ENCODE measurements at regions not wholly inside any gene's neighbourhood (a gene's known extent, or its start where the extent isn't known, plus 50 kb on each side); places are given as distances from the start of the nearest gene placed in this dataset.

DNA sequence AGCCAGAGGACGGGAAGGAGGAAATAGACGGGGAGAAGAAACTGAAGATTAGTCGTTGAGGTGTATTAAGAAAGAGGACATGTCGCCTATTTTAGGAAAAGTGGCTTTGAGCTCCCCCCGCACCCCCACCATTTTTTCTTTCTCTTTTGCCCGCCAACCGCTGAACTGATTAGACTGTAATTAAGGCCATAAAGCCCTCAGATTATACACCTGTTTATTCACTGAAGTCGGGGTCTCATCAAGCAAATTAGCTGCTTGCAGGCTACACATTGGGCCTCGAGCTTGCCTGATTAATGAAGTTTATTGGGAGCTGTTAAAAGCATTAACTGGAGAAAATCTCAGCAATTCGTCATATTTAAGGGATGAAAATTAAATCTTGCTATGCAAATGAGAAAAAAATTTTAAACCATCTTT is 119.4 kb upstream of the RRP15 start:
- Mint-ChIP-seq H3K4me3 (peak overlapping the region; percentile 88), H3K27ac (peak overlapping the region; percentile 2), H3K27me3 (peaks cover 70% of the 10 kb centered on the region), H3K4me1 (ENCODE audit: unreplicated experiment) (peaks cover 15% of the 10 kb centered on the region), H3K9me3 (no peaks in the 10 kb centered on the region), H3K36me3 (peaks cover 3% of the 10 kb centered on the region)
- no peak for DNase-seq (ENCODE audit: extremely low spot score, unreplicated experiment)
- TF ChIP-seq, protein P1, sequence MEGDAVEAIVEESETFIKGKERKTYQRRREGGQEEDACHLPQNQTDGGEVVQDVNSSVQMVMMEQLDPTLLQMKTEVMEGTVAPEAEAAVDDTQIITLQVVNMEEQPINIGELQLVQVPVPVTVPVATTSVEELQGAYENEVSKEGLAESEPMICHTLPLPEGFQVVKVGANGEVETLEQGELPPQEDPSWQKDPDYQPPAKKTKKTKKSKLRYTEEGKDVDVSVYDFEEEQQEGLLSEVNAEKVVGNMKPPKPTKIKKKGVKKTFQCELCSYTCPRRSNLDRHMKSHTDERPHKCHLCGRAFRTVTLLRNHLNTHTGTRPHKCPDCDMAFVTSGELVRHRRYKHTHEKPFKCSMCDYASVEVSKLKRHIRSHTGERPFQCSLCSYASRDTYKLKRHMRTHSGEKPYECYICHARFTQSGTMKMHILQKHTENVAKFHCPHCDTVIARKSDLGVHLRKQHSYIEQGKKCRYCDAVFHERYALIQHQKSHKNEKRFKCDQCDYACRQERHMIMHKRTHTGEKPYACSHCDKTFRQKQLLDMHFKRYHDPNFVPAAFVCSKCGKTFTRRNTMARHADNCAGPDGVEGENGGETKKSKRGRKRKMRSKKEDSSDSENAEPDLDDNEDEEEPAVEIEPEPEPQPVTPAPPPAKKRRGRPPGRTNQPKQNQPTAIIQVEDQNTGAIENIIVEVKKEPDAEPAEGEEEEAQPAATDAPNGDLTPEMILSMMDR (conservative IDR thresholded peaks at IDR 0.05): no peak

DNA sequence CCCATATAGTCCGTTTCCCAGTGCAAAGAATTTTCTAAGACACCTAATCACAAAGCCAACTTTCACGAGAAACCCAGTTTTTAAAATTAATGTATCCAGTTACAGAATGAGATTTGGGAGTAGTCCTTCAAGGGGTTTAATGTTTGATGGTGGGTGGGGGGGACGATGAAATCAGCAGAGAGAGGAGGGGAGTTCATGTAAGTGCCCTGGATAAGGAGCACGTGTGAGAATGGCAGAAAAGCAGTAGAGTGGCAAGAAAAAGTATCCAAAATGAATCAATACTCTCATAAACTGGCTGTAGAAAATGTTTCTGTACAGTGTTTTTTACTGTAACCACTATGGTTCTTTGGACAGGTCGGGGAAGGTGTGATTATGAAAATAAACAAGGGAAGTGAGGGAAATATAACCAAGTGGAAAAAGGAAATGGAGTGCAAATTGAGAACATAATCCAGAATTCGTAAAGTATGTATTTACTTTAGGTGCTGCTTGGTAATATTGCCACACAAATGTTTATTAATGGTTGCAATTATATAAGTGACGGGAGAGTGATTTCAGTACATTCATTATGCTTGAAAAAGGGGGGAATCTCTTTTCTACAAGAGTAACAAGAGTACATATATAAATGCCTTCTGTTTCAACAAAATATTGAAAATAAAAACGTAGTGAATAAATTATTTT is 118.7 kb upstream of the RRP15 start:
- Mint-ChIP-seq H3K27me3 (peaks cover 70% of the 10 kb centered on the region), H3K4me1 (ENCODE audit: unreplicated experiment) (peaks cover 19% of the 10 kb centered on the region), H3K36me3 (peaks cover 3% of the 10 kb centered on the region), H3K4me3 (peak overlapping the region; percentile 88), H3K9me3 (no peaks in the 10 kb centered on the region), H3K27ac (peak overlapping the region; percentile 2)
- TF ChIP-seq, protein P1 (conservative IDR thresholded peaks at IDR 0.05): no peak
- DNase-seq (ENCODE audit: extremely low spot score, unreplicated experiment): no peak

DNA sequence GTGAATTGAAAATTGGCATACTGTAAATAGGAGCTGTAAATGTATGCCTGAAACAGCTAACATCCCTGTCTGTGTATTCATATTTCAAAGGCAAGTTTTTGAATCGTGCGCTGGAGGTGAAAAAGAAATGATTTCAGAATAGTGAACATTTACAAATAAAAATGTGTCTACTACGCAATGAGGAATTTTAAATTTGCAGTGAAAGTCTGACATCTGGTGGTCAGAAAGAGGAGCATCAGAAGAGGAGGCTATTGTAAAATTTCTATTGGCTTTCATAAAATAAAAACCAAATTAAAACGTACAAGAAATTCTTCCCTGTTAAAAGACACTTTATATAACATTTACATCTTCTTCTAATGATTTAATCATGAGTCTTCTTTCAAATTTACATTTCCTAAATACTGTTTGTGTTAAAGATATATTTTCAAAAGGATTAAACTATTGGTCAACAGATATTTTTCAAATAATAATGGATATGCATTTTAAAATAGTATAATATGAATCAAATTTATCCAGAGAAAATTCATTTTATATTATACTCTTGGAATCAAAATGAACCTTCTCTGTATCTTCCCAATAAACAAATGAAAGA is 113.7 kb upstream of the RRP15 start:
- Mint-ChIP-seq H3K27me3 (peaks cover 53% of the 10 kb centered on the region), H3K36me3 (no peaks in the 10 kb centered on the region), H3K9me3 (no peaks in the 10 kb centered on the region), H3K27ac (no peak overlapping the region), H3K4me3 (no peak overlapping the region), H3K4me1 (ENCODE audit: unreplicated experiment) (peaks cover 6% of the 10 kb centered on the region)
- DNase-seq (ENCODE audit: extremely low spot score, unreplicated experiment): no peak
- TF ChIP-seq, protein P1 (conservative IDR thresholded peaks at IDR 0.05): peak; percentile 95

DNA sequence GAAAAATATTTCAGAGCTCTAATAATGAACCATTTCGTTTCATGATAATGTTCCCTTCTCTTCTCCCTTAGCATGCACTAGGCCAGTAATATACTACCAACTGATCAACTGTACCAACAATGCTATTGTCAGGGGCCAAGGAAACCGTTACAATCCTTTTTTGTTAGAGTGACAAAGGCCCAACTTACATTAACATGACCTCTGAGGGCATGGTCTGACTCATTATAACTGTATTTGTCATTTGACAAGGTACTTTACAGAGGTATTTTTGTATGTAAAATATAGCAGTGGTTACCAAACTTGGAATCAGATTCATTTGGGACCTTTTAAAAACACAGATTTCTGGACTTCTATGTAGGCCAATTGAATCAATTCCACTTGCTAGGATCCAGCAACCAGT is 102.6 kb upstream of the RRP15 start:
- no peaks in the 10 kb centered on the region for H3K4me1 Mint-ChIP-seq (ENCODE audit: unreplicated experiment)
- no peaks in the 10 kb centered on the region for H3K36me3 Mint-ChIP-seq
- TF ChIP-seq, protein P1 (conservative IDR thresholded peaks at IDR 0.05): no peak
- no peak overlapping the region for H3K4me3 Mint-ChIP-seq
- H3K27ac Mint-ChIP-seq: no peak overlapping the region
- no peaks in the 10 kb centered on the region for H3K9me3 Mint-ChIP-seq
- DNase-seq (ENCODE audit: extremely low spot score, unreplicated experiment): no peak
- peaks cover 19% of the 10 kb centered on the region for H3K27me3 Mint-ChIP-seq

DNA sequence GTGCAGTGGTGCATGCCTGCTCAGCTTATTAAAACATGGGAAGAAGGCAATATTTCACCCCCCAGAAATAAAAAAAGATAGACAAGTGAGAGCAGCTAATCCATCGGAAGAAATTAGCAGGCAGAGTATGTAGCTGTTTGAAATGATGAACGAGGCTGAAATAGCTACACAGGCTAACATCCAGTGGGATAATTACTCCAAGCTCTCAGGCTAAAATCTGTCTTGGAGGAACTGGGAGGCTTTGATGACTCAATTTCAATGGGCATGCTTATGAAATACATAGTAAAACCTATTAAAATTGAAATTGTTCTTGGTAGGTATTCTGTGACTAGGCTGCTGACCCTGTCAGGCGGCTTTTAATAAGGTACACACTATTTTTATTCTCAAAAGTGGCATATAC is 84.1 kb upstream of the RRP15 start:
- no peaks in the 10 kb centered on the region for H3K9me3 Mint-ChIP-seq
- no peaks in the 10 kb centered on the region for H3K36me3 Mint-ChIP-seq
- H3K4me1 Mint-ChIP-seq (ENCODE audit: unreplicated experiment): peaks cover 6% of the 10 kb centered on the region
- H3K27me3 Mint-ChIP-seq: peaks cover 41% of the 10 kb centered on the region
- H3K27ac Mint-ChIP-seq: no peak overlapping the region
- no peak overlapping the region for H3K4me3 Mint-ChIP-seq
- no peak for DNase-seq (ENCODE audit: extremely low spot score, unreplicated experiment)
- TF ChIP-seq, protein P1 (conservative IDR thresholded peaks at IDR 0.05): no peak
